ENCODE measurements at regions not wholly inside any gene's neighbourhood (a gene's known extent, or its start where the extent isn't known, plus 50 kb on each side); places are given as distances from the start of the nearest gene placed in this dataset.

- no peak for TF ChIP-seq CTCF (IDR thresholded peaks at IDR 0.05; ENCODE audit: low read depth, low read length, poor library complexity, severe bottlenecking)
- TF ChIP-seq EZH2phosphoT487 (IDR thresholded peaks at IDR 0.05; ENCODE audit: borderline replicate concordance, low read length): no peak
- Histone ChIP-seq H3K9me3 (ENCODE audit: control insufficient read depth, insufficient read depth, low read length) (peaks cover 3% of the 10 kb centered on the region; the same call in 1 of the 2 replicates), H3K27me3 (ENCODE audit: control insufficient read depth, low read length) (no peaks in the 10 kb centered on the region), H3K4me3 (ENCODE audit: low read length) (no peak overlapping the region), H3K4me1 (ENCODE audit: control insufficient read depth, low read length) (no peaks in the 10 kb centered on the region), H3K79me2 (ENCODE audit: control insufficient read depth, low read length) (no peaks in the 10 kb centered on the region), H3F3A (ENCODE audit: control insufficient read depth, insufficient read depth) (no peaks in the 10 kb centered on the region), H3K9me2 (replicated peaks; ENCODE audit: control insufficient read depth, low read length) (no peaks in the 10 kb centered on the region; the same call in 1 of the 2 replicates), H3K36me3 (ENCODE audit: control insufficient read depth, low read length) (no peaks in the 10 kb centered on the region), H3K27ac (ENCODE audit: low read depth, low read length) (no peak overlapping the region), H3K4me2 (ENCODE audit: low read length) (no peak overlapping the region), H4K20me1 (ENCODE audit: control insufficient read depth, insufficient read depth, low read depth, low read length) (no peaks in the 10 kb centered on the region)
Observed at GRCh38 chr9:22739712-22740111, 293.1 kb downstream of the DMRTA1 start.

GRCh38 chr9:22740781-22741180, 294.2 kb downstream of the DMRTA1 start:
- TF ChIP-seq EZH2phosphoT487 (IDR thresholded peaks at IDR 0.05; ENCODE audit: borderline replicate concordance, low read length): no peak
- TF ChIP-seq CTCF (IDR thresholded peaks at IDR 0.05; ENCODE audit: low read depth, low read length, poor library complexity, severe bottlenecking): no peak

DNA sequence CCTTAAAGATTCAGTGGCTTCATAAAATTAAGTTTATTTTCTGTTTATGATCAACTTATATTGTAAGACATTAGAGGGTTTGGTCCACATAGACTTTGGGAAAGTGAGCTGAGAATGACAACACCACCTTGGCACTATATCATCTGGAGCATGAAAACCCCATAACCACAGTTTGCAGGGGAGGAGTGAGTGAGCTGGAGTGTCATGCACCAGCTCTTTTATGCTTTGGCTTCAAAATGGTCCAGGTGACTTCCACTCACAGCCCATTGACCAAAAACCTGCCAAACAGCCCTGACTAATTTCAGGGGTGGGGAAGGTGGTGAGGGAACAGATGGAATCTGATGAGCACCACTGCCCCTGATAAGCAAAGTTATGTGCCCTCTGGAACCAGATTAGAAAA, 295.8 kb downstream of the DMRTA1 start:
- no peaks in the 10 kb centered on the region; the same call in 1 of the 2 replicates for H3K9me2 ChIP-seq (replicated peaks; ENCODE audit: control insufficient read depth, low read length)
- no peak overlapping the region for H3K27ac ChIP-seq (ENCODE audit: low read depth, low read length)
- no peaks in the 10 kb centered on the region for H3K36me3 ChIP-seq (ENCODE audit: control insufficient read depth, low read length)
- no peaks in the 10 kb centered on the region for H4K20me1 ChIP-seq (ENCODE audit: control insufficient read depth, insufficient read depth, low read depth, low read length)
- no peaks in the 10 kb centered on the region for H3K79me2 ChIP-seq (ENCODE audit: control insufficient read depth, low read length)
- no peaks in the 10 kb centered on the region for H3K4me1 ChIP-seq (ENCODE audit: control insufficient read depth, low read length)
- H3F3A ChIP-seq (ENCODE audit: control insufficient read depth, insufficient read depth): no peaks in the 10 kb centered on the region
- no peaks in the 10 kb centered on the region for H3K27me3 ChIP-seq (ENCODE audit: control insufficient read depth, low read length)
- no peak for TF ChIP-seq CTCF (IDR thresholded peaks at IDR 0.05; ENCODE audit: low read depth, low read length, poor library complexity, severe bottlenecking)
- TF ChIP-seq EZH2phosphoT487 (IDR thresholded peaks at IDR 0.05; ENCODE audit: borderline replicate concordance, low read length): no peak
- H3K9me3 ChIP-seq (ENCODE audit: control insufficient read depth, insufficient read depth, low read length): peaks cover 3% of the 10 kb centered on the region; the same call in 1 of the 2 replicates
- no peak overlapping the region for H3K4me2 ChIP-seq (ENCODE audit: low read length)
- H3K4me3 ChIP-seq (ENCODE audit: low read length): no peak overlapping the region

More at GRCh38 chr9:22740781-22741180, 294.2 kb downstream of the DMRTA1 start:
- peaks cover 3% of the 10 kb centered on the region; the same call in 1 of the 2 replicates for H3K9me3 ChIP-seq (ENCODE audit: control insufficient read depth, insufficient read depth, low read length)
- H4K20me1 ChIP-seq (ENCODE audit: control insufficient read depth, insufficient read depth, low read depth, low read length): no peaks in the 10 kb centered on the region
- no peak overlapping the region for H3K4me3 ChIP-seq (ENCODE audit: low read length)
- no peaks in the 10 kb centered on the region for H3K36me3 ChIP-seq (ENCODE audit: control insufficient read depth, low read length)
- H3K4me2 ChIP-seq (ENCODE audit: low read length): no peak overlapping the region
- no peaks in the 10 kb centered on the region for H3K4me1 ChIP-seq (ENCODE audit: control insufficient read depth, low read length)
- H3K27ac ChIP-seq (ENCODE audit: low read depth, low read length): no peak overlapping the region
- H3K79me2 ChIP-seq (ENCODE audit: control insufficient read depth, low read length): no peaks in the 10 kb centered on the region
- no peaks in the 10 kb centered on the region for H3K27me3 ChIP-seq (ENCODE audit: control insufficient read depth, low read length)
- no peaks in the 10 kb centered on the region; the same call in 1 of the 2 replicates for H3K9me2 ChIP-seq (replicated peaks; ENCODE audit: control insufficient read depth, low read length)
- H3F3A ChIP-seq (ENCODE audit: control insufficient read depth, insufficient read depth): no peaks in the 10 kb centered on the region

All from DOHH2 (cell line).